ENCODE measurements at regions not wholly inside any gene's neighbourhood (a gene's known extent, or its start where the extent isn't known, plus 50 kb on each side); places are given as distances from the start of the nearest gene placed in this dataset.

GRCh38 chr20:11041396-11041795 is 367.6 kb upstream of the JAG1 start:
- ChIA-PET CTCF (ENCODE audit: unreplicated experiment) (no interaction called here), POLR2A (interaction anchor here (1.1 kb wide), 1 partner anchor 12 kb away, joined by 3 read pairs; no protein-coding TSS in a partner anchor)
- H4K20me1 ChIP-seq (ENCODE audit: insufficient read depth, low read length) = no peaks in the 10 kb centered on the region
- TF ChIP-seq EZH2phosphoT487 (IDR thresholded peaks at IDR 0.05; ENCODE audit: borderline replicate concordance, low read depth, low read length) (no peak), CTCF (conservative IDR thresholded peaks at IDR 0.05; ENCODE audit: low read length) (no peak)
- H3K27ac ChIP-seq (ENCODE audit: low read depth, low read length, poor library complexity, severe bottlenecking) = no peak overlapping the region
- no TSS peak for BruUV-seq (replicated peaks)
- no peak for DNase-seq (ENCODE audit: low spot score)
- H2AFZ ChIP-seq (ENCODE audit: low read length) = no peak overlapping the region
- H3K9me2 ChIP-seq (ENCODE audit: insufficient read depth, low read length) = no peaks in the 10 kb centered on the region
- no peaks in the 10 kb centered on the region for H3K79me2 ChIP-seq (ENCODE audit: insufficient read depth, low read depth, low read length)
- intact Hi-C loops (cut with micrococcal nuclease; ENCODE audit: unreplicated experiment) = no loop called here
- H3K36me3 ChIP-seq (ENCODE audit: insufficient read depth, low read length) = no peaks in the 10 kb centered on the region
- no peaks in the 10 kb centered on the region for H3K4me1 ChIP-seq (ENCODE audit: insufficient read depth, low read length, poor library complexity, severe bottlenecking)
- no peaks in the 10 kb centered on the region for H3K9me3 ChIP-seq (ENCODE audit: low read length)
- H3K4me2 ChIP-seq (ENCODE audit: low read length) = no peak overlapping the region
- no peak overlapping the region for H3K4me3 ChIP-seq (ENCODE audit: low read depth, low read length, poor library complexity, severe bottlenecking)

GRCh38 chr20:11043001-11043400 is 369.2 kb upstream of the JAG1 start:
- no peak for DNase-seq (ENCODE audit: low spot score)
- Histone ChIP-seq H3K9me2 (ENCODE audit: insufficient read depth, low read length) (no peaks in the 10 kb centered on the region), H3K4me1 (ENCODE audit: insufficient read depth, low read length, poor library complexity, severe bottlenecking) (no peaks in the 10 kb centered on the region), H3K27ac (ENCODE audit: low read depth, low read length, poor library complexity, severe bottlenecking) (no peak overlapping the region), H2AFZ (ENCODE audit: low read length) (no peak overlapping the region), H3K4me3 (ENCODE audit: low read depth, low read length, poor library complexity, severe bottlenecking) (no peak overlapping the region), H3K36me3 (ENCODE audit: insufficient read depth, low read length) (no peaks in the 10 kb centered on the region), H3K9me3 (ENCODE audit: low read length) (no peaks in the 10 kb centered on the region), H3K79me2 (ENCODE audit: insufficient read depth, low read depth, low read length) (no peaks in the 10 kb centered on the region), H3K4me2 (ENCODE audit: low read length) (no peak overlapping the region), H4K20me1 (ENCODE audit: insufficient read depth, low read length) (no peaks in the 10 kb centered on the region)
- ChIA-PET POLR2A (no interaction called here), CTCF (ENCODE audit: unreplicated experiment) (no interaction called here)
- TF ChIP-seq CTCF (conservative IDR thresholded peaks at IDR 0.05; ENCODE audit: low read length) (no peak), EZH2phosphoT487 (IDR thresholded peaks at IDR 0.05; ENCODE audit: borderline replicate concordance, low read depth, low read length) (no peak)
- no TSS peak for BruUV-seq (replicated peaks)
- intact Hi-C loops (cut with micrococcal nuclease; ENCODE audit: unreplicated experiment) = no loop called here

GRCh38 chr20:11044561-11044960 is 370.8 kb upstream of the JAG1 start:
- H2AFZ ChIP-seq (ENCODE audit: low read length) = no peak overlapping the region
- H3K4me2 ChIP-seq (ENCODE audit: low read length) = no peak overlapping the region
- intact Hi-C loops (cut with micrococcal nuclease; ENCODE audit: unreplicated experiment) = no loop called here
- ChIA-PET POLR2A (interaction anchor here (0.9 kb wide), 1 partner anchor 583 kb away, joined by 4 read pairs; no protein-coding TSS in a partner anchor), CTCF (ENCODE audit: unreplicated experiment) (no interaction called here)
- TF ChIP-seq EZH2phosphoT487 (IDR thresholded peaks at IDR 0.05; ENCODE audit: borderline replicate concordance, low read depth, low read length) (no peak), CTCF (conservative IDR thresholded peaks at IDR 0.05; ENCODE audit: low read length) (no peak)
- no peaks in the 10 kb centered on the region for H3K9me2 ChIP-seq (ENCODE audit: insufficient read depth, low read length)
- H3K79me2 ChIP-seq (ENCODE audit: insufficient read depth, low read depth, low read length) = no peaks in the 10 kb centered on the region
- no TSS peak for BruUV-seq (replicated peaks)
- no peak for DNase-seq (ENCODE audit: low spot score)
- no peaks in the 10 kb centered on the region for H3K36me3 ChIP-seq (ENCODE audit: insufficient read depth, low read length)
- H3K27ac ChIP-seq (ENCODE audit: low read depth, low read length, poor library complexity, severe bottlenecking) = no peak overlapping the region
- H3K4me1 ChIP-seq (ENCODE audit: insufficient read depth, low read length, poor library complexity, severe bottlenecking) = no peaks in the 10 kb centered on the region
- no peaks in the 10 kb centered on the region for H3K9me3 ChIP-seq (ENCODE audit: low read length)
- no peak overlapping the region for H3K4me3 ChIP-seq (ENCODE audit: low read depth, low read length, poor library complexity, severe bottlenecking)
- H4K20me1 ChIP-seq (ENCODE audit: insufficient read depth, low read length) = no peaks in the 10 kb centered on the region
